ENCODE measurements at regions not wholly inside any gene's neighbourhood (a gene's known extent, or its start where the extent isn't known, plus 50 kb on each side); places are given as distances from the start of the nearest gene placed in this dataset.

DNA sequence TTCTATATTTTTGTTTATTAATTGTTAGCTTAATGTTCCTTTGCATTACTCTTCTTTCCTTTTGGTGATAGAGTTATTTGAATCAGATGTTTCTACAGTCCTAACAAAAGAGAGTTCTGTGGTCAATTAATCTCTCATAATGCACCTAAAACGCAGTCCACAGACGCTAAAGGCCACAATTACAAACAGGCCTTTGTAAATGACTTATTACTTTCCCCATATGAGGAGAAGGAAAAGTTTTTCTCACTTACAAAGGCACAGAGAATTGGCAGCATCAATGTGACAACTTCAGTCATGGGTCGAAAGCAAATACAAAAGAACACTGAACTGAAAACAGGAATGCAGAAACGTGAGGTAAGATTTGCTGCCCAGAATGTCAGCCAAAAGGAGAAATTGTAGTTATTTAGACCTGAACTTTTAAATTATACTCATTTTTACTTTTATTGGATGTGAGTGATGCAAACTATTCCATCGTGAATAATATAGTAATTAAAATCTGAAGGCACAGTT lies 142.0 kb upstream of the SYT10 start:
- H3K27ac ChIP-seq = no peak overlapping the region
- ATAC-seq (no peak), DNase-seq (no peak)
- H3K4me3 ChIP-seq = no peak overlapping the region
- intact Hi-C loops (cut with DNase I) = no loop called here
- H3K36me3 ChIP-seq = no peaks in the 10 kb centered on the region
- TF ChIP-seq, protein P1, sequence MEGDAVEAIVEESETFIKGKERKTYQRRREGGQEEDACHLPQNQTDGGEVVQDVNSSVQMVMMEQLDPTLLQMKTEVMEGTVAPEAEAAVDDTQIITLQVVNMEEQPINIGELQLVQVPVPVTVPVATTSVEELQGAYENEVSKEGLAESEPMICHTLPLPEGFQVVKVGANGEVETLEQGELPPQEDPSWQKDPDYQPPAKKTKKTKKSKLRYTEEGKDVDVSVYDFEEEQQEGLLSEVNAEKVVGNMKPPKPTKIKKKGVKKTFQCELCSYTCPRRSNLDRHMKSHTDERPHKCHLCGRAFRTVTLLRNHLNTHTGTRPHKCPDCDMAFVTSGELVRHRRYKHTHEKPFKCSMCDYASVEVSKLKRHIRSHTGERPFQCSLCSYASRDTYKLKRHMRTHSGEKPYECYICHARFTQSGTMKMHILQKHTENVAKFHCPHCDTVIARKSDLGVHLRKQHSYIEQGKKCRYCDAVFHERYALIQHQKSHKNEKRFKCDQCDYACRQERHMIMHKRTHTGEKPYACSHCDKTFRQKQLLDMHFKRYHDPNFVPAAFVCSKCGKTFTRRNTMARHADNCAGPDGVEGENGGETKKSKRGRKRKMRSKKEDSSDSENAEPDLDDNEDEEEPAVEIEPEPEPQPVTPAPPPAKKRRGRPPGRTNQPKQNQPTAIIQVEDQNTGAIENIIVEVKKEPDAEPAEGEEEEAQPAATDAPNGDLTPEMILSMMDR (IDR thresholded peaks at IDR 0.05) = no peak
- no peaks in the 10 kb centered on the region for H3K27me3 ChIP-seq
- H3K4me1 ChIP-seq = no peaks in the 10 kb centered on the region
- H3K9me3 ChIP-seq = peaks cover 0 to under 1% of the 10 kb centered on the region in 2 donors

DNA sequence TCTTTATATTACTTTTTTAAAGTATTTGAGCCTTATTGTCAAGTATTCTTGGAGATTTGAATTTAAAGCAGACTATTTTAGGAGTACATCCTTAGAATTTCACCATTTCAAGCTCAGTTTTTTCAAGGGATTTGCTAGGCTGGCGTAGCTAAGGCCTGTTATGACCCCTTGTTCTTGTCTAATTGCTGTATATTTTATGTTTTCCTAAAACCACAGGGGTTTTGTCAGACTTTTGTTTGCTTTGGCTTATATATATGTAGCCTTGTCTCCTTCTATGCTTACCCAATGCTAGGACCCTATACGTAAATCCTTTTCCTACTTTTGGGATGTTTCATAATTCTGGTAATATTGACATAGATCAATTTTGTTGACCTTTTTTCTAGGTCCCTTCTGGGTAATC lies 147.0 kb upstream of the SYT10 start:
- no peaks in the 10 kb centered on the region for H3K4me1 ChIP-seq
- intact Hi-C loops (cut with DNase I) = no loop called here
- H3K9me3 ChIP-seq = no peaks in the 10 kb centered on the region
- no peak overlapping the region for H3K27ac ChIP-seq
- ATAC-seq = no peak
- H3K4me3 ChIP-seq = no peak overlapping the region
- no peaks in the 10 kb centered on the region for H3K36me3 ChIP-seq
- H3K27me3 ChIP-seq = no peaks in the 10 kb centered on the region
- TF ChIP-seq, protein P1 (IDR thresholded peaks at IDR 0.05) = no peak
- DNase-seq = no peak

DNA sequence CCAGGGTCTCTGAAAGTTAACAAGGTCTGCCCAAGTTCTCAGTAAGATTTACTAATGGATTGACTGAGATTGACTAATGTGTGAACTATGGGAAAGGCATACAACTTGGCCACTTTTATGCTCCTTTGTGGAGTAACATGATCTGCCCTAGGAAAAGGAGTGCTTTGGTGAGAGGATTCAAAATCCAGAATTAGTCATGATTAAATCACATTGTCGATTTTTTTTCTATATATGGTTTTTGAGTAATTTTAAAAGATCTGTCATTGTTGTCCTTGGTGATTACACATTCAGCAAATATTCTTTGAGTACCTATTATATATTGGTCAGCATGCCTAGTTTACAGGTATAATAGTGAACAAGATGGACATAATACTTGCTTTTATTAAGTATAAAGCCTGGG lies 147.7 kb upstream of the SYT10 start:
- H3K36me3 ChIP-seq = no peaks in the 10 kb centered on the region
- H3K4me1 ChIP-seq = no peaks in the 10 kb centered on the region
- TF ChIP-seq, protein P1 (IDR thresholded peaks at IDR 0.05) = no peak
- no peaks in the 10 kb centered on the region for H3K27me3 ChIP-seq
- intact Hi-C loops (cut with DNase I) = no loop called here
- H3K27ac ChIP-seq = no peak overlapping the region
- no peak overlapping the region for H3K4me3 ChIP-seq
- no peak for DNase-seq
- no peak for ATAC-seq
- H3K9me3 ChIP-seq = no peaks in the 10 kb centered on the region

DNA sequence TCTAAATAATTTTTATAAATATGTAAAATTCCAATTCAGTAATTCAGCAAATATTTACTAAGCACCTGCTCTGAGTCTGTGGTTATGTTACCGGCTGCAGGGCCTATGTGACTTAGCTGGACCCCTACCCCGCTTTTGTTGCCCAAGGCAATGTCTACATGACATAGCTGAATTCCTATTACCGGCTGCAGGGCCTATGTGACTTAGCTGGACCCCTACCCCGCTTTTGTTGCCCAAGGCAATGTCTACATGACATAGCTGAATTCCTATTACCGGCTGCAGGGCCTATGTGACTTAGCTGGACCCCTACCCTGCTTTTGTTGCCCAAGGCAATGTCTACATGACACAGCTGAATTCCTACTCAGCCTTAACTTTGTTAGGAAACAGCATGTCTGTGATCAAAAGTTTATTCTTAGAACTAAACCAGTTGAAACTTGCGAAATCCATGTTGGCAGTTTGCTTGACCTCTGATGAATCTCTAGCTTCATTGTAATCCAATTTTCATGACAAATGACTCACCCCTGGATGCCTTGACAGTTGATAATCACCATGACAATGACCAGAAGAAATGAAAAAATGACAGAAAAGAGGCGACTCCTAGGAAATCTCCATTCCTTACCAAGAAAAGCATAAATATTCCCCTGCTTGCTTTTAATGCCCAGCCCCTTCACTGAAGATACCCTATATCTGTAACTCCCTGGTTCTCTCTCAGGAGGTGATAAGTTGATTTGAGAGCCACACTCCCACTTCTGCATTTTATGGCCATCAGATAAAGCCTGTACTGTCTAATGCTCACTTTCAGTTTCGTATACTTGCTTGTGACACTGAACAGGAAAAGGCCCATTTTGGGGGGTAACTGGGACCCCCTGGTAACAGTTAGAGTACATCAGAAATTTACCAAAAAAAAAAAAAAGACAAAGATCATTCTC lies 148.4 kb upstream of the SYT10 start:
- no peaks in the 10 kb centered on the region for H3K9me3 ChIP-seq
- ATAC-seq (peak; percentile 52), DNase-seq (no peak)
- no peaks in the 10 kb centered on the region for H3K4me1 ChIP-seq
- TF ChIP-seq, protein P1 (IDR thresholded peaks at IDR 0.05) = no peak
- H3K36me3 ChIP-seq = no peaks in the 10 kb centered on the region
- H3K4me3 ChIP-seq = no peak overlapping the region
- intact Hi-C loops (cut with DNase I) = no loop called here
- no peaks in the 10 kb centered on the region for H3K27me3 ChIP-seq
- peak overlapping the region in 1 of 2 donors; percentile 28 for H3K27ac ChIP-seq

DNA sequence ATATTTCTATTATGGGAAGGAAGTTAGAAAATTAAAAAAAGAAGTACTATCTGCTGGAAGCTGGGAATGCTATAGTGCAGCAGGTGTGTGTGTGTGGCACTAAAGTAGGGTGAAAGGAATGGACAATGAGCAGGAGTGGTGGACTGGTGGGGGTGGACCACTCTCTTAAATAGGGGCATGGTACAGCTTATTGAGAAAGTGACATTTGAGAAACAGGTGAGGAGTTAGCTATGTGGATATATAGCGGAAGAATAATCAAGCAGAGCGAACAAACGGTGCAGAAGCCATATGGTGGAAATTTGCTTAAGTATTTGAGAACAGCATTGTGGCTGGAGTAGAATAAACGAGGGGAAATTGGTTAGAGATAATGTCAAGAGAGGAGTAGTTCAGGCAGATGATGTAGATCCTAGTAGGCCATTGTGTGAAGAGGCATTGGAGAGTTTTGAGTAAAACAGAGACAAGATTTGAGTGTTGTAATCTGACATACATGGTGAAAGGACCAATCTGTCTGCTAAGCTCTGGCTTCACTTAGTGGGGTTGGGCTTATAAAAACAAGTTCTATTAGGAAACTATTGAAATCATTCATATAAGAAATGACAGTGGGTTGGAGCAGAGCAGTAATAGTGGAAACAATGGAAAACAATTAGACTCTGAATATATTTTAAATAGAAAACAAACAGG lies 149.2 kb upstream of the SYT10 start:
- Histone ChIP-seq H3K27ac (peak overlapping the region in 1 of 2 donors; percentile 28), H3K27me3 (no peaks in the 10 kb centered on the region), H3K4me3 (no peak overlapping the region), H3K4me1 (no peaks in the 10 kb centered on the region), H3K36me3 (no peaks in the 10 kb centered on the region), H3K9me3 (no peaks in the 10 kb centered on the region)
- intact Hi-C loops (cut with DNase I) = no loop called here
- no peak for DNase-seq
- no peak for ATAC-seq
- TF ChIP-seq, protein P1 (IDR thresholded peaks at IDR 0.05) = no peak

Data from left lung (tissue), 4 donors.